ENCODE measurements at regions not wholly inside any gene's neighbourhood (a gene's known extent, or its start where the extent isn't known, plus 50 kb on each side); places are given as distances from the start of the nearest gene placed in this dataset.

GRCh38 chr19:30170081-30170480, 202.1 kb upstream of the ZNF536 start:
- Histone ChIP-seq H3K4me3 (no peak overlapping the region), H3K4me1 (no peaks in the 10 kb centered on the region), H3K9me3 (no peaks in the 10 kb centered on the region), H3K27me3 (ENCODE audit: low read depth) (no peaks in the 10 kb centered on the region), H3K27ac (no peak overlapping the region), H3K36me3 (no peaks in the 10 kb centered on the region)
- DNase-seq (no peak), ATAC-seq (no peak)
- no peak for TF ChIP-seq CTCF (IDR thresholded peaks at IDR 0.05)
- intact Hi-C loops (cut with DNase I) = no loop called here

- no peak for TF ChIP-seq CTCF (IDR thresholded peaks at IDR 0.05)
- no peaks in the 10 kb centered on the region for H3K36me3 ChIP-seq
- ATAC-seq (no peak), DNase-seq (no peak)
- intact Hi-C loops (cut with DNase I) = no loop called here
- H3K9me3 ChIP-seq = no peaks in the 10 kb centered on the region
- H3K4me3 ChIP-seq = no peak overlapping the region
- no peaks in the 10 kb centered on the region for H3K4me1 ChIP-seq
- peaks cover 2% of the 10 kb centered on the region for H3K27me3 ChIP-seq (ENCODE audit: low read depth)
- H3K27ac ChIP-seq = no peak overlapping the region
Observed at GRCh38 chr19:30170495-30171137, 201.6 kb upstream of the ZNF536 start.

- TF ChIP-seq CTCF (IDR thresholded peaks at IDR 0.05) = no peak
- Histone ChIP-seq H3K9me3 (no peaks in the 10 kb centered on the region), H3K27me3 (ENCODE audit: low read depth) (peaks cover 4% of the 10 kb centered on the region), H3K4me1 (no peaks in the 10 kb centered on the region), H3K36me3 (no peaks in the 10 kb centered on the region), H3K4me3 (no peak overlapping the region), H3K27ac (no peak overlapping the region)
- ATAC-seq (no peak), DNase-seq (no peak)
- intact Hi-C loops (cut with DNase I) = no loop called here
Observed at GRCh38 chr19:30171138-30171635, 201.0 kb upstream of the ZNF536 start.

- Histone ChIP-seq H3K4me3 (no peak overlapping the region), H3K27ac (no peak overlapping the region), H3K27me3 (ENCODE audit: low read depth) (peaks cover 4% of the 10 kb centered on the region), H3K9me3 (no peaks in the 10 kb centered on the region), H3K36me3 (no peaks in the 10 kb centered on the region), H3K4me1 (no peaks in the 10 kb centered on the region)
- DNase-seq = no peak
- intact Hi-C loops (cut with DNase I) = no loop called here
- no peak for ATAC-seq
- no peak for TF ChIP-seq CTCF (IDR thresholded peaks at IDR 0.05)
Observed at GRCh38 chr19:30171795-30172612, 200.2 kb upstream of the ZNF536 start.

- Histone ChIP-seq H3K27ac (no peak overlapping the region), H3K36me3 (no peaks in the 10 kb centered on the region), H3K4me1 (no peaks in the 10 kb centered on the region), H3K4me3 (no peak overlapping the region), H3K9me3 (no peaks in the 10 kb centered on the region), H3K27me3 (ENCODE audit: low read depth) (peaks cover 4% of the 10 kb centered on the region)
- no peak for ATAC-seq
- intact Hi-C loops (cut with DNase I) = no loop called here
- DNase-seq = no peak
- TF ChIP-seq CTCF (IDR thresholded peaks at IDR 0.05) = no peak
Observed at GRCh38 chr19:30172613-30173242, 199.5 kb upstream of the ZNF536 start.

Measured in lower lobe of right lung (tissue), 2 donors.